Mesodermal cell (in vitro differentiated cells): ENCODE measurements at regions not wholly inside any gene's neighbourhood (a gene's known extent, or its start where the extent isn't known, plus 50 kb on each side); places are given as distances from the start of the nearest gene placed in this dataset.

ENCODE experiments used
- H3K27ac ChIP-seq: 2 replicates; pipeline ENCODE4 v1.7.0; 2013; ENCODE audit warnings: mild to moderate bottlenecking, low read depth, low read length, moderate library complexity; ENCODE audit not compliant: severe bottlenecking
- H3K36me3 ChIP-seq: 2 replicates; pipeline ENCODE4 v1.7.1; 2013; ENCODE audit warnings: mild to moderate bottlenecking, low read length, moderate library complexity; ENCODE audit not compliant: control insufficient read depth, insufficient read depth
- H3K4me1 ChIP-seq: one replicate; pipeline ENCODE4 v1.7.1; 2013; ENCODE audit warnings: mild to moderate bottlenecking, low read length; ENCODE audit not compliant: insufficient read depth, control insufficient read depth, poor library complexity, severe bottlenecking
- H3K4me3 ChIP-seq: 2 replicates; pipeline ENCODE4 v1.7.0; 2013; ENCODE audit warnings: low read length, control low read depth, mild to moderate bottlenecking; ENCODE audit not compliant: insufficient read depth, poor library complexity, severe bottlenecking; ENCODE audit errors: extremely low read depth
- H3K9me3 ChIP-seq: 2 replicates; pipeline ENCODE4 v1.7.1; 2013; ENCODE audit warnings: mild to moderate bottlenecking, low read length, moderate library complexity; ENCODE audit not compliant: control insufficient read depth
- WGBS, 2 experiments: methylation state at CpG; one replicate each; pipeline ENCODE4 v1.1.5; 2013; ENCODE audit warnings: missing lambda C conversion rate in 2 of 2; ENCODE audit not compliant: insufficient coverage in 2 of 2; 5-methylcytosine and 5-hydroxymethylcytosine counted together

DNA sequence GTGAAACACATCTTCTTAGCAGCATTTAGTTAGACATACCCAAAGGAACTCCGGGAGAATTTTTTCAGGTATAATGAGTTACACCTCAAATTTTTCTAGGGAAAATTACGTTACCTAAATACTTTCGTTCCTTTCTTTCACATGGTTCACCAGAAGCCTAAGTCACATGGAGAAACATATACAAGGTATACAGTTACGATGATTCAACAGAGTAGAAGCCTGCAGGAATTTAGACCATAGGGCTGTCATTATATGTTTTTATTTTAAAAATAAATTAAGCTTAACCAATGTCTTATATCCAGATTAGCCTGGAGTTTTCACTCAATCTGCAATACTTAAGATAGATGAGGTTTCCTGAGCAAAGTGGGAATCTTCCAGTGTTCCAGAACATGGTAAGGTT lies 549.5 kb upstream of the JARID2 start:
- Histone ChIP-seq H3K4me3 (no peak overlapping the region), H3K27ac (no peak overlapping the region), H3K4me1 (no peaks in the 10 kb centered on the region), H3K9me3 (no peaks in the 10 kb centered on the region), H3K36me3 (no peaks in the 10 kb centered on the region)
- 95% methylated on average over 3 of the region's 4 CpGs; no CpG with 5 or more reads in 1 of the 2 experiments for whole genome bisulfite sequencing, 2 experiments

DNA sequence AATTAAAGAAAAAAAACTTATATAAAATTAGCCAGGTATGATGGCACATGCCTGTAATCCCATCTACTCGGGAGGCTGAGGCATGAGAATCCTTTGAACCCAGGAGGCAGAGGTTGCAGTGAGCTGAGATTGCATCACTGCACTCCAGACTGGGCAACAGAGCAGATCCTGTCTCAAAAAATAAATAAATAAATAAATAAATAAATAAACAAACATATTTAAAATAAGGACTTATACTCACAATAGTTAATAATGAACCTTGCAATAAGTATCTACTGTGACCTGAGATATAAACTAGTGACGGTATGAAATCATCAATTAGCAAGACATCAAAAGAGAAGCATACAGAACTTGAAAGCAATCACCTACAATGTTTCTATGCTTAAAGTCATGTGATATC lies 548.4 kb upstream of the JARID2 start:
- H3K27ac ChIP-seq, result no peak overlapping the region
- WGBS, 2 experiments, result 100% methylated on average over 1 of the region's 2 CpGs
- H3K9me3 ChIP-seq, result no peaks in the 10 kb centered on the region
- no peak overlapping the region for H3K4me3 ChIP-seq
- H3K4me1 ChIP-seq, result no peaks in the 10 kb centered on the region
- no peaks in the 10 kb centered on the region for H3K36me3 ChIP-seq

DNA sequence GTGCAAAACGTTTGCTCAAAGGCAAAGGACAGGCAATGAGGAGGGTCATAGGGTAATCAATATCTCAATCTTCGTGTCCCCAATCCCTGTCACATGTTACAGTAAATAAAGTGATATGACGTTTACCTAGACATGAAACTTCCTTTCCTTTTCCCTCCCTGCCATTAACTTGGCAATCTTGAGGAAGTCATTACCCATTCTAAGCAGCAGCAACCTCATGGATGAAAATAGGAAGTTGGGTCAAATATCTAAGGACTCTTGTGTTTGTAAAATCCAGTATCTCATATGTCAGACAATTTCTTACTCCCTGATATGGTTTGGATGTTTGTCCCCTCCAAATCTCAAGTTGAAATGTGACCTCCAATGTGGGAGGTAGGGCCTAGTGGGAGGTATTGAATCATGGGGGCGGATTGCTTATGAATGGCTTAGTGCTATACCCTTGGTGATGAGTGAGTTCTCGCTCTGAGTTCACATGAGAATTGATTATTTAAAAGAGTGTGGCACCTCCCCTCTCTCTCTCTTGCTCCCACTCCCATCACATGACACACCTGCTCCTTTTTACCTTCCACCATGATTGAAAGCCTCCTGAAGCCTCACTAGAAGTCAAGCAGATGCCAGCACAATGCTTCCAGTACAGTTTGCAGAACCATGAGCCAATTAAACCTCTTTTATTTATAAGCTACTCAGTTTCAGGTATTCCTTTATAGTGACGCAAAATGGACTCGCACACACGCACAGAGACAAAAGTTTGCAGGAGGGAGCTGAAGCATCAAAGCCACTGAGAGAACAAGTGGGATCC lies 545.9 kb upstream of the JARID2 start:
- 94 to 97% methylated on average over 3 to 4 of the region's 8 CpGs for WGBS, 2 experiments
- Histone ChIP-seq H3K27ac (no peak overlapping the region), H3K4me1 (no peaks in the 10 kb centered on the region), H3K36me3 (no peaks in the 10 kb centered on the region), H3K9me3 (no peaks in the 10 kb centered on the region), H3K4me3 (no peak overlapping the region)

DNA sequence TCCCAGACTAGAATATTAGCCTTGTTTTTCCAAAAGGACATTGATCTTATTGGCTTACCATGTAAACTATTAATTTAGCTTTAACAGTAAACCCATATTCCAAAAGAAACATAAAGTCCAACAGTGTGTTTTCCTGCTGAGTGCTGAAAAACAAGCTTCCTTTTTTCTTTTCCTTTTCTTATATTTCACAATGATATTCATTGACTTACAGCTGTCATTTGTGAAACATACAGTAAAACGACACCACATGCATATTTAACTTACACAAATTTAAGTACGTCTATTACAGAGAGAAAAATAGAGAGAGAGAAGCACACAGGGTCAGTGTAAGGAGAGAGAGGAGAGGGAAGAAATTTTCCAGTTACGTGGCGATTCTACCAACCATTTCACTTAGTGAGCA lies 543.9 kb upstream of the JARID2 start:
- WGBS, 2 experiments, result 100% methylated on average over 1 of the region's 4 CpGs; no CpG with 5 or more reads in 1 of the 2 experiments
- Histone ChIP-seq H3K36me3 (no peaks in the 10 kb centered on the region), H3K4me1 (peaks cover 3% of the 10 kb centered on the region), H3K9me3 (no peaks in the 10 kb centered on the region), H3K4me3 (no peak overlapping the region), H3K27ac (no peak overlapping the region)

DNA sequence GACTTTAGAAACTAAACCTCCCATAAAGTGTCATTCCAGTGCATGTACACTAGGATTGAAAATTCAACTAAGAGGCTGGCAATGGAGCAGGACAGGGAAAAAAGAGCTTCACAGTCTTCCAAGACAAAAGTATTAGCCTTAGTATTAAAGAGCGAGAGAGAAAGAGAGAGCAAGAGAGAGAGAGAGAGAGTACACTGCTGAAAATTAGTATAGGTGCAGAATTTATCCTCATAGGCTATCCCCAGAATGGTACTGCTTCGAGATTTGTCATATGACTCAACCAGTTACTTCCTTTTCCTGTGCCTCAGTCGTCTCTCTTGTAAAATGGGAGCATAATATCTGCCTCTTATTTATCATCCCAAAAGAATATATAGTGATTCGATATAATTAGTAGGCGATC lies 543.2 kb upstream of the JARID2 start:
- Histone ChIP-seq H3K4me1 (peaks cover 3% of the 10 kb centered on the region), H3K9me3 (no peaks in the 10 kb centered on the region)
- WGBS, 2 experiments, result 76 to 86% methylated on average over 1 to 2 of the region's 5 CpGs

DNA sequence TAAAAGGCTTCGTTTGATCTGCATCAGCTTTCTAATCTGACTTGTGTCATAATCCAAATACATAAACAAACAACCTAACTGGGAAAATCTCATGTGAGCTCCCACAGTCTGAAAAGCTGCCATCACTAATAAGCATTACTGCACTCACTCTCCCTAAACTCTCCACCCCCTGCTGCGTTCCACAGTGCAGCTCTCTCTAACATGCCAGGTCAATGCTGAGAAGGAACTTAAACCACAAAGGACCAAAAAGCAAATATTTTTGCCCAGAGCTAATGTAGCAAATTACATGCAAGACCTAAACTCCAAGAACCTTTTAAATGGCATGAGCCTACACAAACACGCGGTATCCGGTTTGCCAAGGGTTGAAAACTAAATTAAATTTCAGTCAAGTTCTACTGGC lies 542.3 kb upstream of the JARID2 start:
- no peak overlapping the region for H3K27ac ChIP-seq
- no peak overlapping the region for H3K4me3 ChIP-seq
- peaks cover 3% of the 10 kb centered on the region for H3K4me1 ChIP-seq
- 95 to 97% methylated on average over 5 of the region's 5 CpGs for WGBS, 2 experiments
- no peaks in the 10 kb centered on the region for H3K36me3 ChIP-seq
- no peaks in the 10 kb centered on the region for H3K9me3 ChIP-seq

More for the DNA sequence above, 543.2 kb upstream of the JARID2 start:
- Histone ChIP-seq H3K4me3 (no peak overlapping the region), H3K27ac (no peak overlapping the region), H3K36me3 (no peaks in the 10 kb centered on the region)

DNA sequence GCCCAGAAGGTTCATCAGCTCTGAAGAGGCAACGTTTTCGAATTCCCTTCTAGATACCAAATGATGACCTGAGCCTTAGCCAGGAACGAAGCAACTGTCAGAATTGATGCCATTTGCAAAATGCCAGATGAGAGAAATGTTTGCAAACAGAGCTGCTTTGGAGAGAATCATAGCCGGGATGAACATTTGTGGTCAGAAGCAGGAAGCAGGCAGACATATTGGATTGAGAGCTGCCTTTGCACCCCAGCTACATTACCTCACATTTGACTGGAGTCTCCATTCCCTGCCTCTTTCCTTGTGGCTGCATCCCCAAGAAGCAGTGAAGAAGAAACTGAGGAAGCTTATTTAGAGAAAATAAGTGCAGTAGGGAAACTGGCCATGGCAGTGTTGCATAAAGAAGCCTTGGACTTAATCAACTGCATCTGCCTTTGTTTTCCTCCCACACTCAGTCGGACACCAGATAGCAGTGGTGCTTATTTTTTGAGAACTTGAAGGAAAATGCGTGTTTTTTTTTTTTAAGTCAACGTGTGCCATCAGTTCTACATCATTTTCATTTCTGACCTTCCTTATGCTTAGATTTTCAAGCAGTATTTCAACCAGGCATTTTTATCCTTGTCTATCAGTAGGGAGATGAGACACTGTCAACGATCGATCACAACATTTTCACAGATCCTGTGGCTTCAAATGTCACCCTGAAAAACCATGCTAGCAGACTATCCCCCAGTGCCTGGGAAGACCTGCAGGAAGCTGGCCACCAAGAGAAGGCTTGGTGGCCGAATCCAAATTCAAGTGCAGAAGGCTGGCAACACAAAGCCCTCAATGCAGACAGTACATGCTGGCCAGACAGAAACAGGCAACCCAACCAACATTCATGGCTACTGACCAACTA lies 541.2 kb upstream of the JARID2 start:
- H3K27ac ChIP-seq, result no peak overlapping the region
- WGBS, 2 experiments, result 90 to 95% methylated on average over 6 to 7 of the region's 10 CpGs
- H3K36me3 ChIP-seq, result no peaks in the 10 kb centered on the region
- no peaks in the 10 kb centered on the region for H3K9me3 ChIP-seq
- H3K4me1 ChIP-seq, result peaks cover 3% of the 10 kb centered on the region
- H3K4me3 ChIP-seq, result no peak overlapping the region

DNA sequence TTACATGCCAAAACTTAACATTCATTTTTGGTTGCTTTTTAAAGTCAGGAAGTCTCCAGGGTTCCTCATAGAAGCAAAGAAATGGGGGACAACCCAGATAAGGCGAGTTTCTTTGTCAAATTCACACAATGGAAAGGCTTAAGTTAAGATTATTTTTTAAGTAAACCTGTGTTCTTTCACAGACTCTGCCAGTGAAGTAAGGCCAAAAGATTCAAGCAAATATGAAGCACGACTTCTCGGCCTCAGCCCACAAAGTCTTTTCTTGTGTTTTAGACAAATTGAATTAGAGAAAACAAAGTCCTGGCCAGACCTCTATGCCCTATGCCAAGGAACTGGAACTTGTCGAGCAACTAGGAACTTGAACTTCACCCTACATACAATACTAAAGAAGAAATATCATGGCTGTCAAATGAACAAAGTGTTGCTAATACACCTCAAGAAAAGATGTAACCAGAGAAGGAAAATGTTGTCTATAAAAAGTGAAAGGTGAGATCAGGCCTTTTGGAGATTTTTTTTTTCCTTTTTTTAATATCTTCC lies 540.0 kb upstream of the JARID2 start:
- H3K9me3 ChIP-seq, result no peaks in the 10 kb centered on the region
- no peaks in the 10 kb centered on the region for H3K36me3 ChIP-seq
- H3K27ac ChIP-seq, result no peak overlapping the region
- 100% methylated on average over 2 of the region's 4 CpGs; no CpG with 5 or more reads in 1 of the 2 experiments for WGBS, 2 experiments
- H3K4me3 ChIP-seq, result no peak overlapping the region
- peaks cover 3% of the 10 kb centered on the region for H3K4me1 ChIP-seq

DNA sequence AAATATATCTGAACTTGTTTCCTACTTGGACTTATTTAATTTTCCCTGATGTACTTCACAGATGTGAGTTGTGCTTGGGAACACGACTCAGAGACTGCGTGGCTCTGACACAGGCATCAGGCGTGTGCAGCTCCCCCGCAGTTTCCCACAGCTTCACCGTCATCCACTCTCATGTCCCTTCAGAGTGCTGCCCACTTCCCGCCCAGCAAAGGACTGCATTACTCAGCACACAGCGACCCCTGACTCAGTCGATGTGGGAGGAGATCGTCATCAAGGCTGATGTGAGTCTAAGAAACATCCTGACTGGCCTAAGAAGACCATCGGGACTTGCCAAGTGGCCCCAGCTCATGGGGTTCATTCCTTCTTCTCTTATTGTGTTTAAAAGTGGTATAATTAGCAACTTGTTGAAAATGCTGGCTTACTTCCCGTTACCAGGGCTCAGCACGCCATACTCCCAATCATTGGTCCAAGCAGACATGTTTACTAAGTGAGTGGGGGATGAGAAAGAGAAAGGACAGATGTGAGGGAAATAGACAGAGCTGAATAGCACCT lies 539.4 kb upstream of the JARID2 start:
- Histone ChIP-seq H3K4me1 (peaks cover 3% of the 10 kb centered on the region), H3K4me3 (no peak overlapping the region), H3K27ac (peak overlapping the region; percentile 57), H3K9me3 (no peaks in the 10 kb centered on the region), H3K36me3 (no peaks in the 10 kb centered on the region)
- WGBS, 2 experiments, result 79 to 84% methylated on average over 7 to 9 of the region's 12 CpGs

DNA sequence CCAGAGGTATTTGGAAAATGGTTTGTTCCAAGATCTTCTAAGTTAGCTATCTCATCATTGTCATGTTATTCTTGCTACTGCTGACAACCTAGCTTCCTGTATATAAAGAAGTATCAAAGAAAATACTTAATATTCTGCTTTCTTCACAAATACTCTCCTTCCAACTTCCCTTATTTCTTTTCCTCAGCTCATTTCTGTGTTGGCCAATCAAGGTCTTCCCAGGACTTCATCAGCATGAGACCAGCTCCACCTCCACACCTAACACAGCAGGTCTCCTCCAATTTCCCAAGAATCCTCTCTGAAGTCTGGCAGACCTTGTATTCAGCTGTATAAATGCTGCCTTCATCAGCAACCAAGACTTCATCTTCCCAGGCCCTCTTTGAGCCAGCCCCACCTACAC lies 538.6 kb upstream of the JARID2 start:
- Histone ChIP-seq H3K4me1 (peaks cover 4% of the 10 kb centered on the region), H3K27ac (no peak overlapping the region), H3K4me3 (no peak overlapping the region), H3K9me3 (no peaks in the 10 kb centered on the region), H3K36me3 (no peaks in the 10 kb centered on the region)
